GM21447 (cell line): ENCODE measurements at regions not wholly inside any gene's neighbourhood (a gene's known extent, or its start where the extent isn't known, plus 50 kb on each side); places are given as distances from the start of the nearest gene placed in this dataset.
A peak's percentile ranks its signal among the peaks of the same experiment; 100 is the strongest.
"Not testable (repeated sequence)": the region's sequence is repeated elsewhere in the genome, so short reads cannot be mapped to it uniquely, and the experiment has no call there.

Source experiments
- ATAC-seq: cut with Tn5 transposase; IDR thresholded peaks from one replicate; pipeline ENCODE4 v1.9.1; 2021; ENCODE audit not compliant: unreplicated experiment

GRCh38 chr10:33102071-33102470 lies 144.0 kb upstream of the ITGB1 start:
- no peak for ATAC-seq

- no peak for ATAC-seq
These were observed 143.4 kb upstream of the ITGB1 start for GRCh38 chr10:33101392-33101787.

- no peak for ATAC-seq
These were observed 142.9 kb upstream of the ITGB1 start for GRCh38 chr10:33100781-33101391.

GRCh38 chr10:33099748-33100147 lies 141.7 kb upstream of the ITGB1 start:
- ATAC-seq, result no peak

GRCh38 chr10:33098951-33099663 lies 141.1 kb upstream of the ITGB1 start:
- ATAC-seq, result no peak

GRCh38 chr10:33095867-33096815 lies 138.1 kb upstream of the ITGB1 start:
- peak; percentile 70 for ATAC-seq

- ATAC-seq, result no peak
These were observed 136.4 kb upstream of the ITGB1 start for GRCh38 chr10:33094263-33095051.

GRCh38 chr10:33093362-33093761 lies 135.3 kb upstream of the ITGB1 start:
- no peak for ATAC-seq

- no peak for ATAC-seq
These were observed 134.6 kb upstream of the ITGB1 start for GRCh38 chr10:33092596-33092995.

- no peak for ATAC-seq
These were observed 133.2 kb upstream of the ITGB1 start for GRCh38 chr10:33091201-33091600.

GRCh38 chr10:33088990-33089389 lies 131.0 kb upstream of the ITGB1 start:
- no peak for ATAC-seq

GRCh38 chr10:33087922-33088321 lies 129.9 kb upstream of the ITGB1 start:
- no peak for ATAC-seq

- no peak for ATAC-seq
These were observed 129.1 kb upstream of the ITGB1 start for GRCh38 chr10:33087152-33087551.

GRCh38 chr10:33086100-33086499 lies 128.1 kb upstream of the ITGB1 start:
- ATAC-seq, result no peak

GRCh38 chr10:33085313-33085833 lies 127.3 kb upstream of the ITGB1 start:
- ATAC-seq, result no peak

GRCh38 chr10:33084453-33084852 lies 126.4 kb upstream of the ITGB1 start:
- no peak for ATAC-seq

- no peak for ATAC-seq
These were observed 124.4 kb upstream of the ITGB1 start for GRCh38 chr10:33082373-33082895.

GRCh38 chr10:33080467-33080866 lies 122.4 kb upstream of the ITGB1 start:
- ATAC-seq, result not testable (repeated sequence)

- ATAC-seq, result no peak
These were observed 116.4 kb upstream of the ITGB1 start for GRCh38 chr10:33074443-33074842.

GRCh38 chr10:33073641-33074415 lies 115.8 kb upstream of the ITGB1 start:
- no peak for ATAC-seq
